H1 (cell line): ENCODE measurements at regions not wholly inside any gene's neighbourhood (a gene's known extent, or its start where the extent isn't known, plus 50 kb on each side); places are given as distances from the start of the nearest gene placed in this dataset.

Experiments
- ASH2L ChIP-seq: fragments of 200-600, 300-600 bp; sonication (generic); IDR thresholded peaks from one replicate; pipeline ENCODE4 v1.7.1; 2017; ENCODE audit warnings: low read length
- CTBP2 ChIP-seq: IDR thresholded peaks from 2 replicates; pipeline ENCODE4 v1.7.0; 2011; ENCODE audit warnings: borderline replicate concordance, mild to moderate bottlenecking, moderate library complexity, mixed read lengths, low read length; ENCODE audit not compliant: insufficient read depth, insufficient read length
- EGR1 ChIP-seq: IDR thresholded peaks from 2 replicates; pipeline ENCODE4 v1.6.1; 2011; ENCODE audit warnings: low read depth, low read length, borderline replicate concordance
- EZH2 ChIP-seq: fragments of 200-600 bp; sonication (generic); IDR thresholded peaks from 2 replicates; pipeline ENCODE4 v1.7.1; 2012; ENCODE audit warnings: low read depth, mild to moderate bottlenecking, moderate library complexity, low read length, inconsistent platforms; ENCODE audit not compliant: severe bottlenecking
- POLR2AphosphoS5 ChIP-seq: IDR thresholded peaks from 2 replicates; pipeline ENCODE4 v1.6.1; 2011; ENCODE audit warnings: low read depth, low read length
- POU5F1 ChIP-seq: IDR thresholded peaks from 2 replicates; pipeline ENCODE4 v1.6.1; 2011; ENCODE audit warnings: low read depth, mild to moderate bottlenecking, low read length, moderate library complexity
- RNF2 ChIP-seq: fragments of 200-900, 300-1000 bp; sonication (generic); IDR thresholded peaks from 2 replicates; pipeline ENCODE4 v1.7.1; 2016; ENCODE audit warnings: borderline replicate concordance, low read depth, mild to moderate bottlenecking, antibody characterized with exemption, low read length; ENCODE audit not compliant: poor library complexity, severe bottlenecking; ENCODE audit errors: missing control alignments
- TF ChIP-seq, protein P1 (sequence below): IDR thresholded peaks from 2 replicates; pipeline ENCODE4 v1.6.1; 2012; ENCODE audit warnings: low read length, inconsistent platforms
- TF ChIP-seq, protein P2 (sequence below): fragments of 300-600 bp; sonication (generic); IDR thresholded peaks from 2 replicates; pipeline ENCODE4 v1.7.1; 2012; ENCODE audit warnings: low read length, moderate library complexity, mild to moderate bottlenecking, inconsistent platforms; ENCODE audit not compliant: insufficient replicate concordance

DNA sequence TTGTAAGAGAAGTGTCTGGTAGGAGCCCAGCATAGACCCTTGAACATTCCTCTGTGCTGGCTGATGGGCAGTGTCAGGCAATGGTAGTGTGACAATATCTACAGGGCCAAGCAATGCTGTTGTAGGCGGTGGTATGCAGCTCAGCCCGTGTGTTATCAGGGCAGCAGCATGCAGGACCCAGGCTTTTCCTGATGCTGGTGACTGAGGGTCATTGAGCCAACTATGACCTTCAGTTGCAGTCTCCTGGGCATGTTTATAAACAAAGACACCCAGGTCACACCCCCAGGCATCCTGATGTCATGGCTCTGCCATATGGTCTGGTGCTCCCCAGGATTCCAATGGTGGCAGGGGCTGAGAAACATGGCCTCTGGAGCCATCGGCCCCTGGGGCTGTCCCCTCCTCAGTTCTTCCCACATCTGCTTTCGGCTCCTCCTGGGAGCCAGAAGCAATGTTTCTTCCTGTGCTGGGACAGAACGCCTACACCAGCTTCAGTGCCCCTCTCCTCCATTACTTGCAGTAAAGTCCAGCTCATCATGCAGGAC is 518.0 kb upstream of the HS6ST1 start (continued):
- no peak for TF ChIP-seq CTBP2
- TF ChIP-seq, protein P1, sequence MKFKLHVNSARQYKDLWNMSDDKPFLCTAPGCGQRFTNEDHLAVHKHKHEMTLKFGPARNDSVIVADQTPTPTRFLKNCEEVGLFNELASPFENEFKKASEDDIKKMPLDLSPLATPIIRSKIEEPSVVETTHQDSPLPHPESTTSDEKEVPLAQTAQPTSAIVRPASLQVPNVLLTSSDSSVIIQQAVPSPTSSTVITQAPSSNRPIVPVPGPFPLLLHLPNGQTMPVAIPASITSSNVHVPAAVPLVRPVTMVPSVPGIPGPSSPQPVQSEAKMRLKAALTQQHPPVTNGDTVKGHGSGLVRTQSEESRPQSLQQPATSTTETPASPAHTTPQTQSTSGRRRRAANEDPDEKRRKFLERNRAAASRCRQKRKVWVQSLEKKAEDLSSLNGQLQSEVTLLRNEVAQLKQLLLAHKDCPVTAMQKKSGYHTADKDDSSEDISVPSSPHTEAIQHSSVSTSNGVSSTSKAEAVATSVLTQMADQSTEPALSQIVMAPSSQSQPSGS: no peak
- TF ChIP-seq EGR1: no peak
- no peak for TF ChIP-seq RNF2
- no peak for TF ChIP-seq ASH2L
- no peak for TF ChIP-seq POU5F1
- no peak for TF ChIP-seq EZH2
- TF ChIP-seq POLR2AphosphoS5: no peak
- TF ChIP-seq, protein P2, sequence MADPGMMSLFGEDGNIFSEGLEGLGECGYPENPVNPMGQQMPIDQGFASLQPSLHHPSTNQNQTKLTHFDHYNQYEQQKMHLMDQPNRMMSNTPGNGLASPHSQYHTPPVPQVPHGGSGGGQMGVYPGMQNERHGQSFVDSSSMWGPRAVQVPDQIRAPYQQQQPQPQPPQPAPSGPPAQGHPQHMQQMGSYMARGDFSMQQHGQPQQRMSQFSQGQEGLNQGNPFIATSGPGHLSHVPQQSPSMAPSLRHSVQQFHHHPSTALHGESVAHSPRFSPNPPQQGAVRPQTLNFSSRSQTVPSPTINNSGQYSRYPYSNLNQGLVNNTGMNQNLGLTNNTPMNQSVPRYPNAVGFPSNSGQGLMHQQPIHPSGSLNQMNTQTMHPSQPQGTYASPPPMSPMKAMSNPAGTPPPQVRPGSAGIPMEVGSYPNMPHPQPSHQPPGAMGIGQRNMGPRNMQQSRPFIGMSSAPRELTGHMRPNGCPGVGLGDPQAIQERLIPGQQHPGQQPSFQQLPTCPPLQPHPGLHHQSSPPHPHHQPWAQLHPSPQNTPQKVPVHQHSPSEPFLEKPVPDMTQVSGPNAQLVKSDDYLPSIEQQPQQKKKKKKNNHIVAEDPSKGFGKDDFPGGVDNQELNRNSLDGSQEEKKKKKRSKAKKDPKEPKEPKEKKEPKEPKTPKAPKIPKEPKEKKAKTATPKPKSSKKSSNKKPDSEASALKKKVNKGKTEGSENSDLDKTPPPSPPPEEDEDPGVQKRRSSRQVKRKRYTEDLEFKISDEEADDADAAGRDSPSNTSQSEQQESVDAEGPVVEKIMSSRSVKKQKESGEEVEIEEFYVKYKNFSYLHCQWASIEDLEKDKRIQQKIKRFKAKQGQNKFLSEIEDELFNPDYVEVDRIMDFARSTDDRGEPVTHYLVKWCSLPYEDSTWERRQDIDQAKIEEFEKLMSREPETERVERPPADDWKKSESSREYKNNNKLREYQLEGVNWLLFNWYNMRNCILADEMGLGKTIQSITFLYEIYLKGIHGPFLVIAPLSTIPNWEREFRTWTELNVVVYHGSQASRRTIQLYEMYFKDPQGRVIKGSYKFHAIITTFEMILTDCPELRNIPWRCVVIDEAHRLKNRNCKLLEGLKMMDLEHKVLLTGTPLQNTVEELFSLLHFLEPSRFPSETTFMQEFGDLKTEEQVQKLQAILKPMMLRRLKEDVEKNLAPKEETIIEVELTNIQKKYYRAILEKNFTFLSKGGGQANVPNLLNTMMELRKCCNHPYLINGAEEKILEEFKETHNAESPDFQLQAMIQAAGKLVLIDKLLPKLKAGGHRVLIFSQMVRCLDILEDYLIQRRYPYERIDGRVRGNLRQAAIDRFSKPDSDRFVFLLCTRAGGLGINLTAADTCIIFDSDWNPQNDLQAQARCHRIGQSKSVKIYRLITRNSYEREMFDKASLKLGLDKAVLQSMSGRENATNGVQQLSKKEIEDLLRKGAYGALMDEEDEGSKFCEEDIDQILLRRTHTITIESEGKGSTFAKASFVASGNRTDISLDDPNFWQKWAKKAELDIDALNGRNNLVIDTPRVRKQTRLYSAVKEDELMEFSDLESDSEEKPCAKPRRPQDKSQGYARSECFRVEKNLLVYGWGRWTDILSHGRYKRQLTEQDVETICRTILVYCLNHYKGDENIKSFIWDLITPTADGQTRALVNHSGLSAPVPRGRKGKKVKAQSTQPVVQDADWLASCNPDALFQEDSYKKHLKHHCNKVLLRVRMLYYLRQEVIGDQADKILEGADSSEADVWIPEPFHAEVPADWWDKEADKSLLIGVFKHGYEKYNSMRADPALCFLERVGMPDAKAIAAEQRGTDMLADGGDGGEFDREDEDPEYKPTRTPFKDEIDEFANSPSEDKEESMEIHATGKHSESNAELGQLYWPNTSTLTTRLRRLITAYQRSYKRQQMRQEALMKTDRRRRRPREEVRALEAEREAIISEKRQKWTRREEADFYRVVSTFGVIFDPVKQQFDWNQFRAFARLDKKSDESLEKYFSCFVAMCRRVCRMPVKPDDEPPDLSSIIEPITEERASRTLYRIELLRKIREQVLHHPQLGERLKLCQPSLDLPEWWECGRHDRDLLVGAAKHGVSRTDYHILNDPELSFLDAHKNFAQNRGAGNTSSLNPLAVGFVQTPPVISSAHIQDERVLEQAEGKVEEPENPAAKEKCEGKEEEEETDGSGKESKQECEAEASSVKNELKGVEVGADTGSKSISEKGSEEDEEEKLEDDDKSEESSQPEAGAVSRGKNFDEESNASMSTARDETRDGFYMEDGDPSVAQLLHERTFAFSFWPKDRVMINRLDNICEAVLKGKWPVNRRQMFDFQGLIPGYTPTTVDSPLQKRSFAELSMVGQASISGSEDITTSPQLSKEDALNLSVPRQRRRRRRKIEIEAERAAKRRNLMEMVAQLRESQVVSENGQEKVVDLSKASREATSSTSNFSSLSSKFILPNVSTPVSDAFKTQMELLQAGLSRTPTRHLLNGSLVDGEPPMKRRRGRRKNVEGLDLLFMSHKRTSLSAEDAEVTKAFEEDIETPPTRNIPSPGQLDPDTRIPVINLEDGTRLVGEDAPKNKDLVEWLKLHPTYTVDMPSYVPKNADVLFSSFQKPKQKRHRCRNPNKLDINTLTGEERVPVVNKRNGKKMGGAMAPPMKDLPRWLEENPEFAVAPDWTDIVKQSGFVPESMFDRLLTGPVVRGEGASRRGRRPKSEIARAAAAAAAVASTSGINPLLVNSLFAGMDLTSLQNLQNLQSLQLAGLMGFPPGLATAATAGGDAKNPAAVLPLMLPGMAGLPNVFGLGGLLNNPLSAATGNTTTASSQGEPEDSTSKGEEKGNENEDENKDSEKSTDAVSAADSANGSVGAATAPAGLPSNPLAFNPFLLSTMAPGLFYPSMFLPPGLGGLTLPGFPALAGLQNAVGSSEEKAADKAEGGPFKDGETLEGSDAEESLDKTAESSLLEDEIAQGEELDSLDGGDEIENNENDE: no peak
